ENCODE measurements at regions not wholly inside any gene's neighbourhood (a gene's known extent, or its start where the extent isn't known, plus 50 kb on each side); places are given as distances from the start of the nearest gene placed in this dataset.

GRCh38 chr11:42571878-42572610, 739.8 kb upstream of the API5 start:
- H3K27me3 ChIP-seq (ENCODE audit: control insufficient read depth in 2 of 2, insufficient read depth in 2 of 2, low read length in 2 of 2), result no peaks in the 10 kb centered on the region
- intact Hi-C loops (cut with micrococcal nuclease), result no loop called here
- H3K36me3 ChIP-seq (replicated peaks in 1 of 2; ENCODE audit: control insufficient read depth in 1 of 2, insufficient read depth in 2 of 2, low read length in 2 of 2), result no peaks in the 10 kb centered on the region
- Mint-ChIP-seq H3K4me1 (no peaks in the 10 kb centered on the region), H3K4me3 (no peak overlapping the region), H3K36me3 (no peaks in the 10 kb centered on the region), H3K9me3 (peaks cover 0 to 8% (median 3%) of the 10 kb centered on the region in 7 donors), H3K27me3 (ENCODE audit: low read depth in 3 of 3) (peaks cover 0 to 2% (median 0%) of the 10 kb centered on the region in 3 donors), H3K27ac (no peak overlapping the region)
- H3K79me2 ChIP-seq (ENCODE audit: insufficient read depth, low read length), result no peaks in the 10 kb centered on the region
- no peak for DNase-seq
- H3K9me3 ChIP-seq (replicated peaks in 1 of 2; ENCODE audit: control insufficient read depth in 1 of 2, insufficient read depth in 1 of 2, low read length in 2 of 2), result no peaks in the 10 kb centered on the region
- H3K4me1 ChIP-seq (ENCODE audit: control insufficient read depth in 1 of 2, insufficient read depth in 2 of 2, low read length in 2 of 2), result no peaks in the 10 kb centered on the region
- no peaks in the 10 kb centered on the region for H4K20me1 ChIP-seq (ENCODE audit: insufficient read depth, low read length)
- TF ChIP-seq CTCF (IDR thresholded peaks at IDR 0.05), result no peak
- H2AFZ ChIP-seq (ENCODE audit: insufficient read depth, low read depth, low read length, poor library complexity, severe bottlenecking), result no peak overlapping the region
- H3K4me2 ChIP-seq (replicated peaks; ENCODE audit: extremely low read depth, low read length, poor library complexity, severe bottlenecking), result no peak overlapping the region
- WGBS (ENCODE audit: insufficient coverage), result 0% methylated on average over 2 of the region's 5 CpGs
- H3K9ac ChIP-seq (ENCODE audit: insufficient read depth, low read length, poor library complexity, severe bottlenecking), result no peak overlapping the region
- no peak overlapping the region for H3K4me3 ChIP-seq (replicated peaks in 1 of 3; ENCODE audit: low read depth in 2 of 3, low read length in 3 of 3)
- no peak overlapping the region for H3K27ac ChIP-seq (ENCODE audit: low read depth in 1 of 2, low read length in 2 of 2)

GRCh38 chr11:42576318-42576717, 735.5 kb upstream of the API5 start:
- Histone ChIP-seq H3K79me2 (ENCODE audit: insufficient read depth, low read length) (no peaks in the 10 kb centered on the region), H3K27ac (ENCODE audit: low read depth in 1 of 2, low read length in 2 of 2) (no peak overlapping the region), H3K27me3 (ENCODE audit: control insufficient read depth in 2 of 2, insufficient read depth in 2 of 2, low read length in 2 of 2) (no peaks in the 10 kb centered on the region), H3K4me3 (replicated peaks in 1 of 3; ENCODE audit: low read depth in 2 of 3, low read length in 3 of 3) (no peak overlapping the region), H3K9ac (ENCODE audit: insufficient read depth, low read length, poor library complexity, severe bottlenecking) (no peak overlapping the region), H3K9me3 (replicated peaks in 1 of 2; ENCODE audit: control insufficient read depth in 1 of 2, insufficient read depth in 1 of 2, low read length in 2 of 2) (no peaks in the 10 kb centered on the region), H3K36me3 (replicated peaks in 1 of 2; ENCODE audit: control insufficient read depth in 1 of 2, insufficient read depth in 2 of 2, low read length in 2 of 2) (no peaks in the 10 kb centered on the region), H2AFZ (ENCODE audit: insufficient read depth, low read depth, low read length, poor library complexity, severe bottlenecking) (no peak overlapping the region), H3K4me2 (replicated peaks; ENCODE audit: extremely low read depth, low read length, poor library complexity, severe bottlenecking) (no peak overlapping the region), H3K4me1 (ENCODE audit: control insufficient read depth in 1 of 2, insufficient read depth in 2 of 2, low read length in 2 of 2) (no peaks in the 10 kb centered on the region), H4K20me1 (ENCODE audit: insufficient read depth, low read length) (no peaks in the 10 kb centered on the region)
- H3K27ac Mint-ChIP-seq, result no peak overlapping the region
- 70% methylated on average over 2 of the region's 3 CpGs for WGBS (ENCODE audit: insufficient coverage)
- peaks cover 0 to 2% (median 0%) of the 10 kb centered on the region in 3 donors for H3K27me3 Mint-ChIP-seq (ENCODE audit: low read depth in 3 of 3)
- intact Hi-C loops (cut with micrococcal nuclease), result no loop called here
- TF ChIP-seq CTCF (IDR thresholded peaks at IDR 0.05), result no peak
- H3K36me3 Mint-ChIP-seq, result no peaks in the 10 kb centered on the region
- peaks cover 0 to 6% (median 2%) of the 10 kb centered on the region in 7 donors for H3K9me3 Mint-ChIP-seq
- no peak overlapping the region for H3K4me3 Mint-ChIP-seq
- no peaks in the 10 kb centered on the region for H3K4me1 Mint-ChIP-seq
- no peak for DNase-seq
